Peyer's patch (tissue), 4 donors: ENCODE measurements at regions not wholly inside any gene's neighbourhood (a gene's known extent, or its start where the extent isn't known, plus 50 kb on each side); places are given as distances from the start of the nearest gene placed in this dataset.

Experiments
- DNase-seq, 3 donors: peaks; one replicate each; pipeline ENCODE4 v3.0.0-alpha.2; 2017 to 2019
- H3K27ac ChIP-seq, 4 donors: fragments of 200-600 bp; sonication (generic); one replicate each; pipeline ENCODE4 v1.5.1; 2016 to 2019
- H3K27me3 ChIP-seq, 2 donors: fragments of 200-600 bp; sonication (generic); one replicate each; pipeline ENCODE4 v1.5.1; 2019
- H3K36me3 ChIP-seq, 3 donors: fragments of 200-600 bp; sonication (generic); one replicate each; pipeline ENCODE4 v1.5.1; 2016 to 2019
- H3K4me1 ChIP-seq, 4 donors: fragments of 200-600 bp; sonication (generic); one replicate each; pipeline ENCODE4 v1.5.1; 2016 to 2019
- H3K4me3 ChIP-seq, 4 donors: fragments of 200-600 bp; sonication (generic); 1 replicate in 3 of 4; 2 replicates in 1 of 4; pipeline ENCODE4 v1.5.1; 2016 to 2019; ENCODE audit warnings: mild to moderate bottlenecking in 1 of 4
- H3K9me3 ChIP-seq, 4 donors: fragments of 200-600 bp; sonication (generic); one replicate each; pipeline ENCODE4 v1.5.1; 2016 to 2019; ENCODE audit warnings: mild to moderate bottlenecking in 1 of 4
- CTCF ChIP-seq, 6 experiments: fragments of 450-650 bp in 4 of 6; fragments of 200-600 bp in 2 of 6; sonication (generic) in 1 of 6; IDR thresholded peaks; one replicate each; pipeline ENCODE4 v1.5.1; 2017 to 2019; ENCODE audit warnings: antibody characterized with exemption in 6 of 6, mild to moderate bottlenecking in 3 of 6, moderate library complexity in 1 of 6
- POLR2A ChIP-seq, 2 donors: fragments of 450-650 bp; IDR thresholded peaks; one replicate each; pipeline ENCODE4 v1.5.1; 2017; ENCODE audit warnings: antibody characterized with exemption in 2 of 2, mild to moderate bottlenecking in 2 of 2, moderate library complexity in 2 of 2

GRCh38 chr3:191944835-191945234 is 483.9 kb downstream of the PYDC2 start:
- no peak for DNase-seq
- Histone ChIP-seq H3K27me3 (no peaks in the 10 kb centered on the region), H3K36me3 (no peaks in the 10 kb centered on the region), H3K27ac (no peak overlapping the region), H3K9me3 (no peaks in the 10 kb centered on the region), H3K4me3 (no peak overlapping the region), H3K4me1 (no peaks in the 10 kb centered on the region)
- TF ChIP-seq POLR2A (IDR thresholded peaks at IDR 0.05): no peak
- TF ChIP-seq CTCF (IDR thresholded peaks at IDR 0.05): no peak

GRCh38 chr3:191952186-191952585 is 491.2 kb downstream of the PYDC2 start:
- no peaks in the 10 kb centered on the region for H3K27me3 ChIP-seq
- H3K27ac ChIP-seq: no peak overlapping the region
- H3K4me1 ChIP-seq: no peaks in the 10 kb centered on the region
- TF ChIP-seq CTCF (IDR thresholded peaks at IDR 0.05) (no peak), POLR2A (IDR thresholded peaks at IDR 0.05) (no peak)
- H3K9me3 ChIP-seq: no peaks in the 10 kb centered on the region
- no peak for DNase-seq
- H3K36me3 ChIP-seq: no peaks in the 10 kb centered on the region
- no peak overlapping the region for H3K4me3 ChIP-seq

- Histone ChIP-seq H3K27me3 (no peaks in the 10 kb centered on the region), H3K4me1 (no peaks in the 10 kb centered on the region)
- TF ChIP-seq CTCF (IDR thresholded peaks at IDR 0.05): no peak
- TF ChIP-seq POLR2A (IDR thresholded peaks at IDR 0.05): no peak
These were observed 491.6 kb downstream of the PYDC2 start for GRCh38 chr3:191952609-191953008.

DNA sequence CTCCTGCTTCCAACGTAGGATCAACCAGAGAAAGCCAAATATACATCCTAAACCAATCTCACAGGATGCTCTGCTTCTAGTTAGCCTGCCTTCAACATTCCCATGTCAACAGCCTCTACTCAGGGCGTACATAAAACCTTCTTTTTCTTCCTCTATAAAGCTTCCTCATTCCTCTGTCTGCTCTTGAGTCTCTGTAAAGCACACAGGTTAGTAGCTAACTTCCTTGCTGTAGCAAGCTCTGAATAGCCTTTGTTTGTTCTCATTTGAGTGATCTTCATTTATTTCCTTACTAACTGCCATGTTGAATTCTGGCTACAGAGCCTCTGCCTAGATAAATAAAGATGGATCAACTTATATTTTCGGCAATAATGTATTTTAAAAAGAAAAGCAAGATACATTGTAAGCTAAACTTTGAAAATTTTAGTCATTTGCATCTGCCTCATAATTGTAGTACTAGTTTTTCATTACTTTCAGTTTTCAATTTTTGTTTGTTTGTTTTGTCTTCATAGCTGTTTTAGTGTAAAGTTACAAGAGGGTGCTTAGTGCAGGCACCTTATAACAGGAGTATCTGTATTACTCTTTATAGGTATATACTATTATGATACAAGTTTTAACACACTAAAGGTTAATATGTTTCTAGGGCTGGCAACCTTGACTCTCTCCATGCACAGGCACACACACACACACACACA is 498.2 kb downstream of the PYDC2 start:
- H3K27me3 ChIP-seq: no peaks in the 10 kb centered on the region
- no peak for DNase-seq
- no peaks in the 10 kb centered on the region for H3K4me1 ChIP-seq
- no peak for TF ChIP-seq POLR2A (IDR thresholded peaks at IDR 0.05)
- TF ChIP-seq CTCF (IDR thresholded peaks at IDR 0.05): no peak
- H3K27ac ChIP-seq: no peak overlapping the region
- H3K4me3 ChIP-seq: no peak overlapping the region
- no peaks in the 10 kb centered on the region for H3K9me3 ChIP-seq
- no peaks in the 10 kb centered on the region for H3K36me3 ChIP-seq

More at GRCh38 chr3:191952609-191953008, 491.6 kb downstream of the PYDC2 start:
- Histone ChIP-seq H3K9me3 (no peaks in the 10 kb centered on the region), H3K4me3 (no peak overlapping the region), H3K27ac (no peak overlapping the region), H3K36me3 (no peaks in the 10 kb centered on the region)
- no peak for DNase-seq

GRCh38 chr3:191959876-191960413 is 499.0 kb downstream of the PYDC2 start:
- no peak for TF ChIP-seq POLR2A (IDR thresholded peaks at IDR 0.05)
- TF ChIP-seq CTCF (IDR thresholded peaks at IDR 0.05): no peak
- Histone ChIP-seq H3K36me3 (no peaks in the 10 kb centered on the region), H3K4me3 (no peak overlapping the region), H3K27ac (no peak overlapping the region), H3K27me3 (no peaks in the 10 kb centered on the region), H3K4me1 (no peaks in the 10 kb centered on the region), H3K9me3 (no peaks in the 10 kb centered on the region)
- no peak for DNase-seq
